ENCODE measurements at regions not wholly inside any gene's neighbourhood (a gene's known extent, or its start where the extent isn't known, plus 50 kb on each side); places are given as distances from the start of the nearest gene placed in this dataset.

DNA sequence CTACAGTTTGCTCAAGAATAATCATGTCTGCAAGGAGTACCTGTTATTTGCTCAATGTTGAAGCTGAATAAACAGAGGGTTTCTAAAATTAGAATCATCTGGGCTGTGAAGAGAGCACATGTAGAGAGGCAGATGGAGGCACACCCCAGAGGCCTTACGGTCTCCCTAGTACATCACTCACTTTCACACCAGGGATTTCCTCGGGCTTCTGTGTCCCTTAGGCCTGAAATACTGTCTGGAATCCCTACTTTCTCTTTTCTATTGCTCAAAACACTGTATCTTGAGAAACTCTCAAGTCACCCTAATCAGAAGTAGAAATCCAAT is 473.7 kb upstream of the ROBO2 start:
- TF ChIP-seq, protein P1, sequence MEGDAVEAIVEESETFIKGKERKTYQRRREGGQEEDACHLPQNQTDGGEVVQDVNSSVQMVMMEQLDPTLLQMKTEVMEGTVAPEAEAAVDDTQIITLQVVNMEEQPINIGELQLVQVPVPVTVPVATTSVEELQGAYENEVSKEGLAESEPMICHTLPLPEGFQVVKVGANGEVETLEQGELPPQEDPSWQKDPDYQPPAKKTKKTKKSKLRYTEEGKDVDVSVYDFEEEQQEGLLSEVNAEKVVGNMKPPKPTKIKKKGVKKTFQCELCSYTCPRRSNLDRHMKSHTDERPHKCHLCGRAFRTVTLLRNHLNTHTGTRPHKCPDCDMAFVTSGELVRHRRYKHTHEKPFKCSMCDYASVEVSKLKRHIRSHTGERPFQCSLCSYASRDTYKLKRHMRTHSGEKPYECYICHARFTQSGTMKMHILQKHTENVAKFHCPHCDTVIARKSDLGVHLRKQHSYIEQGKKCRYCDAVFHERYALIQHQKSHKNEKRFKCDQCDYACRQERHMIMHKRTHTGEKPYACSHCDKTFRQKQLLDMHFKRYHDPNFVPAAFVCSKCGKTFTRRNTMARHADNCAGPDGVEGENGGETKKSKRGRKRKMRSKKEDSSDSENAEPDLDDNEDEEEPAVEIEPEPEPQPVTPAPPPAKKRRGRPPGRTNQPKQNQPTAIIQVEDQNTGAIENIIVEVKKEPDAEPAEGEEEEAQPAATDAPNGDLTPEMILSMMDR (IDR thresholded peaks at IDR 0.05; ENCODE audit: control extremely low read depth in 1 of 3, insufficient read depth in 1 of 3, low read depth in 1 of 3, low read length in 3 of 3), result no peak
- no peak for TF ChIP-seq RXRA (IDR thresholded peaks at IDR 0.05; ENCODE audit: insufficient read depth, low read depth, low read length)
- no peak for TF ChIP-seq YY1 (IDR thresholded peaks at IDR 0.05; ENCODE audit: low read depth, low read length)
- TF ChIP-seq TEAD4 (IDR thresholded peaks at IDR 0.05; ENCODE audit: low read depth, low read length), result no peak
- no peak for TF ChIP-seq SIN3A (conservative IDR thresholded peaks at IDR 0.05 in 1 of 2, IDR thresholded peaks at IDR 0.05 in 1 of 2; ENCODE audit: low read depth in 1 of 2, low read length in 2 of 2)
- TF ChIP-seq MAFK (IDR thresholded peaks at IDR 0.05; ENCODE audit: low read depth, low read length), result no peak
- TF ChIP-seq POLR2A (IDR thresholded peaks at IDR 0.05; ENCODE audit: control extremely low read depth in 1 of 2, low read depth in 2 of 2, low read length in 2 of 2), result no peak
- TF ChIP-seq TAF7 (optimal IDR thresholded peaks at IDR 0.05; ENCODE audit: borderline replicate concordance, low read depth, low read length), result no peak

Data from H1 (cell line).